H1 (cell line): ENCODE measurements at regions not wholly inside any gene's neighbourhood (a gene's known extent, or its start where the extent isn't known, plus 50 kb on each side); places are given as distances from the start of the nearest gene placed in this dataset.
A peak's percentile ranks its signal among the peaks of the same experiment; 100 is the strongest.

ENCODE experiments used
- CTCF ChIA-PET: fragments of 300-600 bp; sonication (Branson Sonifier 250); formaldehyde crosslinking; loops from one replicate; lab custom pipeline; 2021; ENCODE audit not compliant: partially characterized antibody; lab: Charles Lee
- POLR2A ChIA-PET: fragments of 300-600 bp; sonication (Branson Sonifier 250); formaldehyde crosslinking; loops from one replicate; lab custom pipeline; 2021; ENCODE audit warnings: inconsistent platforms; ENCODE audit not compliant: partially characterized antibody; lab: Charles Lee
- DNase-seq, 2 experiments: peaks; one replicate each; pipeline versions ENCODE4 v3.0.0 to v3.0.0-alpha.2; 2010 to 2022; ENCODE audit warnings: low spot score in 2 of 2, low read depth in 1 of 2, mixed read lengths in 1 of 2
- FAIRE-seq: peaks from 2 replicates; lab custom pipeline; 2011; peaks lifted over from hg19 to GRCh38; lab: Jason Lieb, UNC
- H2AFZ ChIP-seq: 2 replicates; pipeline ENCODE4 v1.8.1; 2012; ENCODE audit warnings: low read length, inconsistent platforms
- H2AK5ac ChIP-seq: 2 replicates; pipeline ENCODE4 v1.6.1; 2013; ENCODE audit warnings: low read depth, low read length
- H2BK120ac ChIP-seq: replicated peaks from 2 replicates; pipeline ENCODE3; 2013; ENCODE audit warnings: low read depth, low read length, inconsistent platforms
- H2BK12ac ChIP-seq: 2 replicates; pipeline ENCODE4 v1.6.1; 2013; ENCODE audit warnings: low read depth, low read length
- H2BK15ac ChIP-seq: 2 replicates; pipeline ENCODE4 v1.6.1; 2013; ENCODE audit warnings: low read length
- H2BK20ac ChIP-seq: 2 replicates; pipeline ENCODE4 v1.6.1; 2013; ENCODE audit warnings: low read length
- H2BK5ac ChIP-seq: 2 replicates; pipeline ENCODE4 v1.6.1; 2013; ENCODE audit warnings: low read depth, low read length
- H3K14ac ChIP-seq: 2 replicates; pipeline ENCODE4 v1.6.1; 2013; ENCODE audit warnings: inconsistent platforms; ENCODE audit not compliant: insufficient read length
- H3K18ac ChIP-seq: 2 replicates; pipeline ENCODE4 v1.6.1; 2013; ENCODE audit warnings: low read length; ENCODE audit errors: extremely low read depth
- H3K23ac ChIP-seq: 2 replicates; pipeline ENCODE4 v1.6.1; 2013; ENCODE audit warnings: inconsistent platforms; ENCODE audit not compliant: insufficient read length
- H3K23me2 ChIP-seq: 2 replicates; pipeline ENCODE4 v1.6.1; 2013; ENCODE audit warnings: low read depth, low read length
- H3K27ac ChIP-seq: 2 replicates; pipeline ENCODE4 v1.6.1; 2011; ENCODE audit warnings: low read depth, low read length, inconsistent platforms
- H3K27me3 ChIP-seq, 4 experiments: replicated peaks in 1 of 4; 1 replicate in 1 of 4; 2 replicates in 3 of 4; pipeline versions ENCODE4 v1.6.1 to v1.8.1; 2011 to 2013; ENCODE audit warnings: low read length in 3 of 4, mild to moderate bottlenecking in 3 of 4, inconsistent platforms in 2 of 4, mixed read lengths in 2 of 4, moderate library complexity in 1 of 4; ENCODE audit not compliant: control insufficient read depth in 3 of 4, insufficient read depth in 3 of 4; ENCODE audit errors: extremely low read depth in 1 of 4
- H3K36me3 ChIP-seq, 4 experiments: 2 replicates each; pipeline versions ENCODE4 v1.6.1 to v1.8.1; 2011 to 2013; ENCODE audit warnings: mild to moderate bottlenecking in 4 of 4, low read length in 3 of 4, moderate library complexity in 2 of 4, control low read depth in 1 of 4, inconsistent platforms in 1 of 4; ENCODE audit not compliant: insufficient read depth in 4 of 4, control insufficient read depth in 2 of 4
- H3K4ac ChIP-seq: replicated peaks from 2 replicates; pipeline ENCODE3; 2013; ENCODE audit warnings: low read length, low read depth, mixed read lengths, inconsistent platforms; ENCODE audit not compliant: insufficient read length
- H3K4me1 ChIP-seq, 4 experiments: replicated peaks in 1 of 4; 1 replicate in 1 of 4; 2 replicates in 3 of 4; pipeline versions ENCODE4 v1.6.1 to v1.8.1; 2011 to 2013; ENCODE audit warnings: low read length in 3 of 4, inconsistent platforms in 2 of 4, mixed read lengths in 1 of 4; ENCODE audit not compliant: insufficient read depth in 4 of 4, control insufficient read depth in 3 of 4
- H3K4me2 ChIP-seq, 2 experiments: 2 replicates each; pipeline versions ENCODE4 v1.6.1 to v1.8.1; 2011 to 2013; ENCODE audit warnings: low read depth in 2 of 2, low read length in 2 of 2, control low read depth in 1 of 2, inconsistent platforms in 1 of 2, mild to moderate bottlenecking in 1 of 2; ENCODE audit not compliant: insufficient read depth in 1 of 2
- H3K4me3 ChIP-seq, 4 experiments: fragments of 200-600, 300-600 bp in 1 of 4; sonication (generic), shearing (Covaris generic), sonication (Bioruptor Twin) in 1 of 4; 2 replicates each; pipeline versions ENCODE4 v1.5.1 to v1.8.1; 2011 to 2016; ENCODE audit warnings: low read length in 4 of 4, low read depth in 3 of 4, control low read depth in 2 of 4, inconsistent platforms in 2 of 4, mild to moderate bottlenecking in 2 of 4, mixed read lengths in 1 of 4, moderate library complexity in 1 of 4; ENCODE audit not compliant: insufficient read depth in 2 of 4; ENCODE audit errors: extremely low read depth in 1 of 4
- H3K56ac ChIP-seq: replicated peaks from 2 replicates; pipeline ENCODE3; 2013; ENCODE audit warnings: low read depth, mild to moderate bottlenecking, mixed read lengths, low read length, inconsistent platforms; ENCODE audit not compliant: insufficient read length
- H3K79me1 ChIP-seq: 2 replicates; pipeline ENCODE4 v1.6.1; 2013; ENCODE audit warnings: low read depth, low read length, control low read depth
- H3K79me2 ChIP-seq, 2 experiments: 2 replicates each; pipeline versions ENCODE4 v1.6.1 to v1.8.1; 2012 to 2013; ENCODE audit warnings: low read length in 2 of 2, mild to moderate bottlenecking in 2 of 2, inconsistent platforms in 1 of 2; ENCODE audit not compliant: insufficient read depth in 2 of 2, control insufficient read depth in 1 of 2
- H3K9ac ChIP-seq, 4 experiments: replicated peaks in 1 of 4; 1 replicate in 1 of 4; 2 replicates in 3 of 4; pipeline versions ENCODE4 v1.6.1 to v1.8.1; 2011 to 2013; ENCODE audit warnings: low read depth in 3 of 4, low read length in 3 of 4, control low read depth in 2 of 4, mild to moderate bottlenecking in 2 of 4, moderate library complexity in 2 of 4, inconsistent platforms in 1 of 4; ENCODE audit errors: extremely low read depth in 1 of 4
- H3K9me3 ChIP-seq, 2 experiments: 2 replicates each; pipeline versions ENCODE4 v1.6.1 to v1.8.1; 2012 to 2013; ENCODE audit warnings: mild to moderate bottlenecking in 2 of 2, moderate library complexity in 2 of 2, control low read depth in 1 of 2, inconsistent platforms in 1 of 2, low read depth in 1 of 2, low read length in 1 of 2, mixed read lengths in 1 of 2; ENCODE audit not compliant: insufficient read depth in 2 of 2
- H4K20me1 ChIP-seq, 2 experiments: replicated peaks in 1 of 2; 2 replicates each; pipeline versions ENCODE3 to v1.8.1; 2011 to 2013; ENCODE audit warnings: inconsistent platforms in 2 of 2, low read length in 2 of 2, mild to moderate bottlenecking in 1 of 2; ENCODE audit not compliant: insufficient read depth in 2 of 2, control insufficient read depth in 1 of 2
- H4K5ac ChIP-seq: 2 replicates; pipeline ENCODE4 v1.6.1; 2013; ENCODE audit warnings: low read length, low read depth, mixed read lengths, inconsistent platforms; ENCODE audit not compliant: insufficient read length
- H4K8ac ChIP-seq: 2 replicates; pipeline ENCODE4 v1.8.0; 2013; ENCODE audit warnings: mild to moderate bottlenecking, moderate library complexity, low read length, inconsistent platforms; ENCODE audit not compliant: insufficient read depth; ENCODE audit errors: extremely low read depth
- H4K91ac ChIP-seq: replicated peaks from 2 replicates; pipeline ENCODE3; 2013; ENCODE audit warnings: low read length, mixed read lengths, inconsistent platforms; ENCODE audit not compliant: insufficient read length
- EP300 ChIP-seq, 2 experiments: IDR thresholded peaks; 1 replicate in 1 of 2; 2 replicates in 1 of 2; pipeline ENCODE4 v1.6.1; 2011 to 2012; ENCODE audit warnings: low read depth in 2 of 2, low read length in 2 of 2, mild to moderate bottlenecking in 2 of 2, borderline replicate concordance in 1 of 2, inconsistent platforms in 1 of 2, moderate library complexity in 1 of 2
- MAFK ChIP-seq: IDR thresholded peaks from 2 replicates; pipeline ENCODE4 v1.6.1; 2012; ENCODE audit warnings: low read depth, mild to moderate bottlenecking, improper control_type of control experiment, low read length
- RAD21 ChIP-seq, 2 experiments: IDR thresholded peaks in 1 of 2; conservative IDR thresholded peaks in 1 of 2; 2 replicates each; pipeline ENCODE4 v1.6.1; 2011; ENCODE audit warnings: low read depth in 2 of 2, low read length in 2 of 2, improper control_type of control experiment in 1 of 2, inconsistent platforms in 1 of 2, mild to moderate bottlenecking in 1 of 2, moderate library complexity in 1 of 2
- WGBS, 2 experiments: shearing (Covaris generic) in 1 of 2; methylation state at CpG; one replicate each; pipeline versions ENCODE4 v1.1.6 to v1.1.7; 2013 to 2015; ENCODE audit warnings: low lambda C conversion rate in 2 of 2, mixed read lengths in 2 of 2, inconsistent platforms in 1 of 2, low coverage in 1 of 2, missing lambda C conversion rate in 1 of 2; ENCODE audit not compliant: insufficient replicate concordance in 2 of 2, insufficient coverage in 1 of 2, insufficient read length in 1 of 2; ENCODE audit errors: extremely low coverage in 1 of 2, missing lambda C conversion rate in 1 of 2; 5-methylcytosine and 5-hydroxymethylcytosine counted together

DNA sequence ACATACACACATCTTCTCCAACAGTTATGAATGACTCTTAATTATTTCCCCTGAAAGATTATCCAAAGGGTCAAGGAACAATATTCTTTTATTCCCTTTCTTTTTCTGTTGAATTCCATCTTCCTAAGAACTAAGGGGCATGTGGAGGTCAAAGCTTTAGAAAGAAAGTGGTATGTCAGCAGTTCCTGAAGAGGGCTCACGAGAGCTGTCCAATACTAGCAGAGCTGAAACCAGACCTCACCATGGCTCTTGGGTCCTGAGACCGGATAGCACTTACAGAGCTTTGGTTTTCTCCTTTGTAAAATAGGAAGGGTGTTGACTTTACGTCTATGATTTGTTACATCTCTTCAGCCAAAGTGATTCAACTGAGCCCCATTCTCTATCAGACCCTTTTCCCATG is 109.8 kb upstream of the FREM2 start:
- H2BK5ac ChIP-seq: no peak overlapping the region
- H3K9me3 ChIP-seq: no peaks in the 10 kb centered on the region
- H2AFZ ChIP-seq: no peak overlapping the region
- peak; percentile 65; the same call in 1 of the 2 replicates for TF ChIP-seq MAFK
- peak in 1 of 2 experiments; percentile 40; a peak in 2 of 4 replicates for TF ChIP-seq RAD21 (IDR thresholded peaks at IDR 0.05 in 1 of 2, conservative IDR thresholded peaks at IDR 0.05 in 1 of 2; ENCODE audit: low read depth in 2 of 2, low read length in 2 of 2)
- no peak for TF ChIP-seq EP300 (IDR thresholded peaks at IDR 0.05; ENCODE audit: borderline replicate concordance in 1 of 2, low read depth in 2 of 2, low read length in 2 of 2)
- ChIA-PET CTCF (interaction anchor here (0.7 to 1.3 kb wide), 4 partner anchors 9 to 544 kb away, joined by 3 read pairs; no protein-coding TSS in a partner anchor), POLR2A (no interaction called here)
- no peak overlapping the region for H4K91ac ChIP-seq
- no peak overlapping the region for H3K14ac ChIP-seq
- WGBS, 2 experiments: 84% methylated on average over 3 of the region's 3 CpGs; no CpG with 5 or more reads in 1 of the 2 experiments
- no peaks in the 10 kb centered on the region for H3K23me2 ChIP-seq
- no peak overlapping the region for H2AK5ac ChIP-seq
- H3K79me1 ChIP-seq: no peaks in the 10 kb centered on the region
- no peak overlapping the region for H4K5ac ChIP-seq
- no peak overlapping the region for H2BK12ac ChIP-seq
- FAIRE-seq: no peak
- no peak overlapping the region for H3K4me2 ChIP-seq
- H3K4me3 ChIP-seq: no peak overlapping the region
- no peak overlapping the region for H2BK20ac ChIP-seq
- no peak for DNase-seq
- H3K79me2 ChIP-seq: no peaks in the 10 kb centered on the region
- no peak overlapping the region for H4K8ac ChIP-seq
- no peak overlapping the region for H2BK120ac ChIP-seq
- no peak overlapping the region for H3K4ac ChIP-seq
- H3K4me1 ChIP-seq: peaks cover 0 to 2% (median 0%) of the 10 kb centered on the region in 4 experiments; a peak in 1 of 7 replicates
- H4K20me1 ChIP-seq: peaks cover 0 to 1% of the 10 kb centered on the region in 2 experiments
- H3K27ac ChIP-seq: no peak overlapping the region
- H3K23ac ChIP-seq: no peak overlapping the region
- no peak overlapping the region for H3K56ac ChIP-seq
- H3K18ac ChIP-seq: no peak overlapping the region
- no peak overlapping the region for H2BK15ac ChIP-seq
- no peaks in the 10 kb centered on the region for H3K36me3 ChIP-seq
- no peak overlapping the region for H3K9ac ChIP-seq
- no peaks in the 10 kb centered on the region for H3K27me3 ChIP-seq
